SH-SY5Y (cell line): ENCODE measurements at regions not wholly inside any gene's neighbourhood (a gene's known extent, or its start where the extent isn't known, plus 50 kb on each side); places are given as distances from the start of the nearest gene placed in this dataset.

ENCODE experiments used
- GATA2 ChIP-seq: IDR thresholded peaks from 2 replicates; pipeline ENCODE4 v1.6.1; 2011; ENCODE audit warnings: mild to moderate bottlenecking, low read depth, low read length
- GATA3 ChIP-seq: IDR thresholded peaks from 2 replicates; pipeline ENCODE4 v1.6.1; 2011; ENCODE audit warnings: low read depth, mild to moderate bottlenecking, low read length, moderate library complexity

- TF ChIP-seq GATA2: no peak
- TF ChIP-seq GATA3: no peak
Observed at GRCh38 chr2:149814049-149814448, 226.5 kb upstream of the MMADHC start.

GRCh38 chr2:149808556-149808955 is 221.0 kb upstream of the MMADHC start:
- TF ChIP-seq GATA3: no peak
- TF ChIP-seq GATA2: no peak

GRCh38 chr2:149806651-149807050 is 219.1 kb upstream of the MMADHC start:
- TF ChIP-seq GATA3: no peak

GRCh38 chr2:149800624-149801542 is 213.3 kb upstream of the MMADHC start:
- no peak for TF ChIP-seq GATA2

GRCh38 chr2:149799013-149799705 is 211.6 kb upstream of the MMADHC start:
- TF ChIP-seq GATA3 (no peak), GATA2 (0 out of 2 replicates have a peak, but pooled peaks have one; percentile 7)

DNA sequence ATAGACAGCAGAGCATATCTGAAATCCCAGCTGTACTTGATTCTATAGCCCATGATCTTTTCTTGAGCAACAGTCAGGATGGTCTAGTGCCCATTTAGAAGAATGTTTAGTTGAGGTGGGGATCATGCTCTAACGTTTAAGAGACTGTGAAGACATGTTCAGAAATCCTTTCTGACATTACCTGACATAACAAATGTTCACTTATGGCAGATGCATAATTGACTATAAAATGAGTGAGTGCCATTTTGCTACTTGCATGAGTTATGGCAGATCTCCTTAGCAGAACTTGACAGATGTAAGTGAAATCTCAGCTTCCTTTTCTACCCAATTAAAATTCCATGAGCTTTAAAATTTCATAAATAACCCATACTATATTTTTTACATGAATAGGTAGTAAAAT is 209.5 kb upstream of the MMADHC start:
- TF ChIP-seq GATA3 (no peak), GATA2 (no peak)

DNA sequence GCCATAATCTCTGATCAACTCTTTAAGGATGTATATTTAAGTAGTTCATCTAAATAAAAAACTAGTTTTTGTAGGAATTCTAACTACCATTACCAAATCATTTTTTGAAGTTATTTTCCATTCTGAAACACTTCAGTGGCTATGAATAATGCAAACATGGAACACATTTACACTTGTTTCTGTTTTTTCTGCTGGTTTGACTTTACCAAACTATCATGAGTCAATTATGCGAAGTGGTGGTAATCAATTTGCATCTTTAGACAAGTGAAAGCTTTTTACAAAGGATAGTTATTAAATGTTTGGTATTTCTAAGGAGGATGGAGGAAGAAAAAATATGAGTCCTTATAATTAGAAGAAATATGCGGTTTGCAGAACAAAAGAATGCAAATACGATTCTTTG is 202.0 kb upstream of the MMADHC start:
- TF ChIP-seq GATA2 (no peak), GATA3 (no peak)

DNA sequence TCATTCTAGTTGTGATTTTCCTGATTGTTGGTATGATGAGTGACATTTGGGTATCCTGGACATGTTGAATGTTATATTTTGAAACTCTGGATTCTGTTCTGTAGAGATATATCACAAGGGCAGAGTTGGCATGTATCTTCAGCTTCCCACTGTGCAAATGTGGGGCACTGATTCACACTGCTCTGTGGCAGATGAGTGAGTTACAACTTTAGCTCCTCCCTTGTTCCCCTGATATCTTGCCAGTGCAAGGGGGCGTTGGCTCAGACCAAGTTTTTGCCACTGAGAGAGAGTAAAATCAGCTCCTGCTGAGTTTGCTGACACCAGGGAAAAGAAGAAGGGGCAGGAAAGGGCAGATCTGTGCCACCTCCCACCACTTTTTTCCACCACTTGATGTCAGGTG is 199.6 kb upstream of the MMADHC start:
- TF ChIP-seq GATA3: no peak
- TF ChIP-seq GATA2: no peak

DNA sequence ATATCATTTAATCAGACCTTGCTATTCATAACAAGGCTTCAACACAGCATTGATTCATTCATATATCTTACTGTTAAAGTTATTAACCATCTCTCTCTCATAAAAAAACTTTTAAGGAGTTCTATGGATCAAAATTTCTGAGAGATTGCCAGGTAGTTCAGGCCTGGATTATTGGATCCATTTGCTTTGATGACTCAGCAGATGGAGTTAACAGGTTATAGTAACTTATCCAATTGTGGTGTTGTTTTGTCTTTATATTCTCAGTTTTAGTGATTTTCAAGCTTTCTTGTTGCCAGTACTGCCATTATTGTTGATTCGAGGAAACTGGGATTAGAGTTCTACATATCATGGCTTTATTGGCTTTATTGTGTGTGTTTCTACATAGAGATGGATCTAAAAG is 195.7 kb upstream of the MMADHC start:
- TF ChIP-seq GATA2: no peak

- no peak for TF ChIP-seq GATA2
- TF ChIP-seq GATA3: no peak
Observed at GRCh38 chr2:149782572-149782971, 195.0 kb upstream of the MMADHC start.

DNA sequence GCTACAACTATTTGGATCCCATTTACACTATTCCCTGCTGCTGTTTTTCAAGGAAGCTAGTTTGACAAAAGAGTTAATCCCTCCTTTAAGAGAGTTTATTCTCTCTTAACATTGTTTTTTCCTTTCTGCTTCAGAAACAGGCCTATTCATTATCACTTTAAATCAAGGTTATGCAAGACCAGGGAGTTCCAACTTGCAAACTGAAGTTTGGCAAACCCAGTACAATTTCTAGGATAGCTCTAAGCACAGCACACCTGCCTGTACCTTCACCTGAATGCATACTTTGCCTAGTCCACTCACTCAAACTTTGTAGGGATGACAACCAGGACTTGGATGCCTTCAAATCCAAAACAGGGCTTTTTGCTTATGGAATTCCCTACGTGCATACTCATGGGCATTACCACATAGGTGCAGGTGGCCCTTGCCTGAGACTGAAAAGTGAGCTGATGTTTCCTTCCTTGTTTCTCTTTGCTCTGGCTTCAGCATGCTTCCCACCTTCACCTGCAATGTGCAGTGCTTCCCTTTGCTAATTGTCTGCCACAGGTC is 193.8 kb upstream of the MMADHC start:
- TF ChIP-seq GATA2 (no peak), GATA3 (no peak)

DNA sequence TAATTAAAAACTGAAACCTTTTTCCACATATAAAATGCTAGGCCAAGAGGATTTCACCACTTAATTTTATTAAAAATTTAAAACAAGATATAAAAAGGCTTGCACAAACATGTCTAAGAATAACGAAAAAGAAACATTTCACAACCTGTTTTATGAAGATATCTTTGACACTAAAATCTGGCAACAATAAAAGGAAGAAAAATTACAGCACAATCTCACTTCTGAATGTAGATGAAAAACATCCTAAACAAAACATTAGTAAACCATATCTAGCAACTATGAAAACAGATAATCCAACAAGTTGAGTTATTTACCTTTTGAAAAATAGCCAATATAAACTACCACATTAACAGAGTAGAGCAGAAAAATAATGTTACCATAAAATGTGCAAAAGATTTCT is 185.4 kb upstream of the MMADHC start:
- TF ChIP-seq GATA2 (no peak), GATA3 (no peak)

- TF ChIP-seq GATA3: no peak
- no peak for TF ChIP-seq GATA2
Observed at GRCh38 chr2:149768320-149768799, 180.8 kb upstream of the MMADHC start.

- TF ChIP-seq GATA3: no peak
- TF ChIP-seq GATA2: no peak
Observed at GRCh38 chr2:149767516-149767974, 180.0 kb upstream of the MMADHC start.

GRCh38 chr2:149766339-149766738 is 178.8 kb upstream of the MMADHC start:
- TF ChIP-seq GATA2 (no peak), GATA3 (no peak)
